ENCODE measurements at regions not wholly inside any gene's neighbourhood (a gene's known extent, or its start where the extent isn't known, plus 50 kb on each side); places are given as distances from the start of the nearest gene placed in this dataset.

DNA sequence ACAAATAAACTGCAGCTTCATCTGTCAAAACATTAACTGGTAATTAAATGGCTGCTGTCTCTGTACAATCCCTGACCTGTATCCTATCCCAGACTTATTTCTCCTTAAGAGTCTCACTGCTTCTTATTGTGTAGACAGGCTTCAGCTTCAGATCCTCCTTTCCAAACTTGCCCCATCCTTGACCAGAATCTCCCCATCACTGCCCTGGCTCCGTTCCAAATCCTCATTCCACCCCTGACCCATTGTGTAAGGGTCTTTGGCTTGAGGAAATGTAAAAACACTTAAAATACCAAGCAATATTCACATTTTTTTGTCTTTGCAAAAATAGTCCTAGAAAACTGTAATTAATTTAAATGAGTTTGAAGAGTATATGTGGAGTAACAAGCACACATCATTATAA is 152.6 kb upstream of the VEGFC start:
- H3K79me2 ChIP-seq (ENCODE audit: insufficient read depth, low read length) = no peaks in the 10 kb centered on the region
- WGBS (ENCODE audit: insufficient coverage) = no CpG with 5 or more reads among the region's 1 CpG
- no peaks in the 10 kb centered on the region for H4K20me1 ChIP-seq (ENCODE audit: insufficient read depth, low read length)
- H3K36me3 ChIP-seq (replicated peaks in 1 of 2; ENCODE audit: control insufficient read depth in 1 of 2, insufficient read depth in 2 of 2, low read length in 2 of 2) = no peaks in the 10 kb centered on the region
- Mint-ChIP-seq H3K27me3 (ENCODE audit: low read depth in 3 of 3) (peaks cover 0 to 2% (median 0%) of the 10 kb centered on the region in 3 donors), H3K4me1 (no peaks in the 10 kb centered on the region), H3K27ac (no peak overlapping the region), H3K36me3 (no peaks in the 10 kb centered on the region), H3K4me3 (no peak overlapping the region), H3K9me3 (peaks cover 0 to 2% (median 0%) of the 10 kb centered on the region in 7 donors)
- no peak for DNase-seq
- no peaks in the 10 kb centered on the region for H3K9me3 ChIP-seq (replicated peaks in 1 of 2; ENCODE audit: control insufficient read depth in 1 of 2, insufficient read depth in 1 of 2, low read length in 2 of 2)
- no peaks in the 10 kb centered on the region for H3K27me3 ChIP-seq (ENCODE audit: control insufficient read depth in 2 of 2, insufficient read depth in 2 of 2, low read length in 2 of 2)
- no peak overlapping the region for H2AFZ ChIP-seq (ENCODE audit: insufficient read depth, low read depth, low read length, poor library complexity, severe bottlenecking)
- intact Hi-C loops (cut with micrococcal nuclease) = no loop called here
- no peak overlapping the region for H3K9ac ChIP-seq (ENCODE audit: insufficient read depth, low read length, poor library complexity, severe bottlenecking)
- H3K4me3 ChIP-seq (replicated peaks in 1 of 3; ENCODE audit: low read depth in 2 of 3, low read length in 3 of 3) = no peak overlapping the region
- H3K4me2 ChIP-seq (replicated peaks; ENCODE audit: extremely low read depth, low read length, poor library complexity, severe bottlenecking) = no peak overlapping the region
- no peaks in the 10 kb centered on the region for H3K4me1 ChIP-seq (ENCODE audit: control insufficient read depth in 1 of 2, insufficient read depth in 2 of 2, low read length in 2 of 2)
- H3K27ac ChIP-seq (ENCODE audit: low read depth in 1 of 2, low read length in 2 of 2) = no peak overlapping the region
- TF ChIP-seq, protein P1, sequence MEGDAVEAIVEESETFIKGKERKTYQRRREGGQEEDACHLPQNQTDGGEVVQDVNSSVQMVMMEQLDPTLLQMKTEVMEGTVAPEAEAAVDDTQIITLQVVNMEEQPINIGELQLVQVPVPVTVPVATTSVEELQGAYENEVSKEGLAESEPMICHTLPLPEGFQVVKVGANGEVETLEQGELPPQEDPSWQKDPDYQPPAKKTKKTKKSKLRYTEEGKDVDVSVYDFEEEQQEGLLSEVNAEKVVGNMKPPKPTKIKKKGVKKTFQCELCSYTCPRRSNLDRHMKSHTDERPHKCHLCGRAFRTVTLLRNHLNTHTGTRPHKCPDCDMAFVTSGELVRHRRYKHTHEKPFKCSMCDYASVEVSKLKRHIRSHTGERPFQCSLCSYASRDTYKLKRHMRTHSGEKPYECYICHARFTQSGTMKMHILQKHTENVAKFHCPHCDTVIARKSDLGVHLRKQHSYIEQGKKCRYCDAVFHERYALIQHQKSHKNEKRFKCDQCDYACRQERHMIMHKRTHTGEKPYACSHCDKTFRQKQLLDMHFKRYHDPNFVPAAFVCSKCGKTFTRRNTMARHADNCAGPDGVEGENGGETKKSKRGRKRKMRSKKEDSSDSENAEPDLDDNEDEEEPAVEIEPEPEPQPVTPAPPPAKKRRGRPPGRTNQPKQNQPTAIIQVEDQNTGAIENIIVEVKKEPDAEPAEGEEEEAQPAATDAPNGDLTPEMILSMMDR (IDR thresholded peaks at IDR 0.05) = no peak

DNA sequence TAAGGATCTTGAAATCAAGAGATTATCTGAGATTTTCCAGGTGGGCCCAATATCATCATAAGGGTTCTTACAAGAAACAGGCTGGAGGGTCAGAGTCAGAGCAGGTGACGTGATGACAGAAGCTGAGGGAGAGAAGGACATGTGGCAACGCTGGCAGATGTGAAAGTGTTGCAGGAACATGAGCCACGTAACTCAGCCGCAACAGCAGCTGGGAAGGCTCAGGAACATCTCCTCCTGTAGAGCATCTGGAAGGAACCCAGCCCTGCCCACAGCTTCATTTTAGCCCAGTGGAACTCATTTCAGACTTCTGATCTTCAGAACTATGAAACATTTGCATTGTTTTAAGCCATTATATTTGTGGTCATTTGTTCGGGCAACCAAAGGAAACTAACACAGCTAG is 156.3 kb upstream of the VEGFC start:
- H3K9me3 ChIP-seq (replicated peaks in 1 of 2; ENCODE audit: control insufficient read depth in 1 of 2, insufficient read depth in 1 of 2, low read length in 2 of 2) = no peaks in the 10 kb centered on the region
- Mint-ChIP-seq H3K4me1 (no peaks in the 10 kb centered on the region), H3K27ac (no peak overlapping the region), H3K4me3 (no peak overlapping the region), H3K36me3 (no peaks in the 10 kb centered on the region), H3K27me3 (ENCODE audit: low read depth in 3 of 3) (peaks cover 0 to 2% (median 0%) of the 10 kb centered on the region in 3 donors), H3K9me3 (peaks cover 0 to 2% (median 0%) of the 10 kb centered on the region in 7 donors)
- no peak overlapping the region for H3K4me2 ChIP-seq (replicated peaks; ENCODE audit: extremely low read depth, low read length, poor library complexity, severe bottlenecking)
- 86% methylated on average over 4 of the region's 5 CpGs for WGBS (ENCODE audit: insufficient coverage)
- H3K36me3 ChIP-seq (replicated peaks in 1 of 2; ENCODE audit: control insufficient read depth in 1 of 2, insufficient read depth in 2 of 2, low read length in 2 of 2) = no peaks in the 10 kb centered on the region
- H3K27ac ChIP-seq (ENCODE audit: low read depth in 1 of 2, low read length in 2 of 2) = no peak overlapping the region
- intact Hi-C loops (cut with micrococcal nuclease) = no loop called here
- no peaks in the 10 kb centered on the region for H3K79me2 ChIP-seq (ENCODE audit: insufficient read depth, low read length)
- H3K4me1 ChIP-seq (ENCODE audit: control insufficient read depth in 1 of 2, insufficient read depth in 2 of 2, low read length in 2 of 2) = no peaks in the 10 kb centered on the region
- H2AFZ ChIP-seq (ENCODE audit: insufficient read depth, low read depth, low read length, poor library complexity, severe bottlenecking) = no peak overlapping the region
- no peak overlapping the region for H3K4me3 ChIP-seq (replicated peaks in 1 of 3; ENCODE audit: low read depth in 2 of 3, low read length in 3 of 3)
- no peak overlapping the region for H3K9ac ChIP-seq (ENCODE audit: insufficient read depth, low read length, poor library complexity, severe bottlenecking)
- H4K20me1 ChIP-seq (ENCODE audit: insufficient read depth, low read length) = no peaks in the 10 kb centered on the region
- H3K27me3 ChIP-seq (ENCODE audit: control insufficient read depth in 2 of 2, insufficient read depth in 2 of 2, low read length in 2 of 2) = no peaks in the 10 kb centered on the region
- TF ChIP-seq, protein P1 (IDR thresholded peaks at IDR 0.05) = no peak
- no peak for DNase-seq

Measured in CD14-positive monocyte (primary cell).